HG03159 (cell line): ENCODE measurements at regions not wholly inside any gene's neighbourhood (a gene's known extent, or its start where the extent isn't known, plus 50 kb on each side); places are given as distances from the start of the nearest gene placed in this dataset.

ENCODE experiments used
- ATAC-seq: cut with Tn5 transposase; IDR thresholded peaks from one replicate; pipeline ENCODE4 v1.9.1; 2021; ENCODE audit warnings: mild to moderate bottlenecking, moderate library complexity; ENCODE audit not compliant: unreplicated experiment

DNA sequence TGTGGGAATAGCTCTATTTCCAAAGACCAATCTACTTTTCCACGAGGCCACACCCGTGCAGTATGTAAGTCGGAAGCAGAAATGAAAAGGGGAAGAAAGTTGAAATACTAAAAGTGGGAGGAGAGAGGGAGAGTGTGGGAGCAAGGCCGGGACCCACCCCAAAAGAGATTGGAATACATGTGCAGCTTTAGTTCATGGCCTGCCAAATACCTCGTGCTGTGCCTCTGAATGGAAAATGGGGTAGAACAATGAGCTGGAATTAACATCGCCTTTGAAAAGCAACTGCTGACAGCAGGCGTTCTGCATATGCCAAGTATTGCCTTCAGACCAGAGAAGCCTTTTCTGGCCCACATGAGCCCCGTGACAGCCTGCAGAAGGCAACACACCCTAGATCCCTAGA is 155.6 kb downstream of the CD83 start:
- no peak for ATAC-seq

DNA sequence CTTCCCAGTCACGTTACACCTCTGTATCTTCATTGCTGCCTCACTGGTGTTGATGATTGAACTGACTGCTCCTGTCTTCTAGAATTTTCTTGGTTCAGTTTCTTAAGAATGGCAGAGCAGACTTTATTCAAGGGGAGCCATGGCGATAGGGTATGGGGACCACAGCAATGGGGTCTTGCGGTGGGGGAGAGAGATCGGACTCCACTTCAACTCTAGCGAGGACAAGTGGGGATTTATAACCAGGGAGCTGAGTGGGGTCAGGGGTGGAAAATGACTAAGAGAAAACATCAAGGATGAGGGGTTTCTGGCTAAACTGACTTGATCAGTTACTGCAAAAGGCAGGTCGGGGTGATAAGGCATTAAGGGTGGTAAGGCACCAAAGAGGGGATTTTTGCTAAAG is 156.4 kb downstream of the CD83 start:
- ATAC-seq, result no peak

DNA sequence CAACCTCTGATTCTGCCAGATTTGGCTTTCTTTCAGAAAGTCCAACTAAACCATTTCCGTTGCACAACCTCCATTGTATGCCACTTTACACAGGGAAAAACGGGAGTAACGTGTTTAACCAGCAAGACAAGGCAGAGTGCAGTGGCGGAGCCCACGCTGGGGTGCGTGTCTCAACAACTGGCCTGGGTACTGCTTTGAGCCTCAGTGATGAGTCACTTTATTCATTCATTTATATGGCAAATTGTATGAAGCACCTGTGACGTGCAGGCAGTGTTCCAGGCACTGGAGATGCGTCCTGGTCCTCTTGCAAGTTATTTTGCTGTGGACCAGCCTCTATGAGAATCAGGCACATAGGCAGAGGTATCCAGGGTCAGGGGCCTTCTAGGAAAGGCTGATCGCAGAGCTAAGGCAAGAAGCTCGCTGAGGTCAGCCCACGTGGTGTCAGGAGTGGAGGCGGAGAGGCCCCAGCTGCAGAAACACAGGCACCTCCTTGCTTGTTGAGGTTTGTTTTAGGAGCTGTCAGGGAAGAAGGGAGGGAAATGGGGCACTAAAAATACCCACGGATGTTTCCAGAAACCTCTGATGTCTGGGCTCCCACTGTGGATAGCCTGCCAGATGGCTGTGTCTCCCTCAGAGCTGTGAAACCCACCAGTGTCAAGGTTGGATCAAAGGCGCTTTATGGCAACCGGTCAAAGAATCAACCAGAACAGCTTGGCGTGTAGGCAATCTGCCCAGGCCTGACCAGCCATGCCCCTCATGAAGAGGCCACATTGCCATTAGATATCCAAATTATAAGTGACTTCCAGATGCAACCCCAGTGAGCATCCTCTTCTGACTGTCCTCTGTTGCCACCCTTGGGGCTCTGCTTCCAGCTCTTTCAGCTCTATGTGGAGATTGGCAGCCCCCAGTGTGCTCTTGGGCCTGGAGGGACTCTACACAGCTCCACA is 157.2 kb downstream of the CD83 start:
- ATAC-seq, result no peak

DNA sequence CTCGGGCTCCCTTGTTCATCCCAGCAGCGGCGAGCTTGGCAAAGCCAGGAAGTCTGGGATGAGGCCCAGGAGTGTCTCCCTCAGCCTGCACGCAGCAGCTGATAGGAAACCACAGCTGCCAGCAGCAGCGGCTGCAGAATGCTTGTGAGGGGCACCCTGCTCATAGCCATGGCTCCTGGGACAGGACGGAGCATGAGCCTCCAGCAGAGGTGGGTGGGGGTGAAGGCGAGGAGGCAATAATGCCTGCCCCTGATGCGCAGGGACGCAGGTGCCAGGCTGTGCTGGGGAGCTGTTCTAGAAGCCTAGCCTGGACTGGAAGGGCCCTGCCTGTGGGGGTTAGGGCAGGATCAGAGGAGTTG is 157.9 kb downstream of the CD83 start:
- no peak for ATAC-seq

DNA sequence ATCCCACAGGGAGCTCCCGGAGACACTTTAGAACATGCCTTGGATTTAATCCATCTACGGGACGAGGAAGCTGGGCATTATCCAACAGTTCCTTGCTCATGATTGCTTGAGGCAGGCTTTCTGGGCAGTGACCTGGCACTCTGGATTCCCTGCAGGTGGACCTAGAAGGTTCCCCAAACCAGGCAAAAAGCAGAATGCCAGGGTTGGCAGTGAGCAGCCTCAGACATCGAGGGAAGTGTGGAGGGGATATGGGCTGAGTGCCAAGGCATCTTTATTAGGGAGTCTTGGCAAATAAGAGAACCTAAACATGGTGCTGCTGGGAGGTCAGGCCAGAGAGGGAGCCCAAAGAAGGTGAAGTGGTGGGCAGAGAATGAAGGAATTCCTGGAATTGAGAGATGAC is 158.5 kb downstream of the CD83 start:
- ATAC-seq, result no peak

DNA sequence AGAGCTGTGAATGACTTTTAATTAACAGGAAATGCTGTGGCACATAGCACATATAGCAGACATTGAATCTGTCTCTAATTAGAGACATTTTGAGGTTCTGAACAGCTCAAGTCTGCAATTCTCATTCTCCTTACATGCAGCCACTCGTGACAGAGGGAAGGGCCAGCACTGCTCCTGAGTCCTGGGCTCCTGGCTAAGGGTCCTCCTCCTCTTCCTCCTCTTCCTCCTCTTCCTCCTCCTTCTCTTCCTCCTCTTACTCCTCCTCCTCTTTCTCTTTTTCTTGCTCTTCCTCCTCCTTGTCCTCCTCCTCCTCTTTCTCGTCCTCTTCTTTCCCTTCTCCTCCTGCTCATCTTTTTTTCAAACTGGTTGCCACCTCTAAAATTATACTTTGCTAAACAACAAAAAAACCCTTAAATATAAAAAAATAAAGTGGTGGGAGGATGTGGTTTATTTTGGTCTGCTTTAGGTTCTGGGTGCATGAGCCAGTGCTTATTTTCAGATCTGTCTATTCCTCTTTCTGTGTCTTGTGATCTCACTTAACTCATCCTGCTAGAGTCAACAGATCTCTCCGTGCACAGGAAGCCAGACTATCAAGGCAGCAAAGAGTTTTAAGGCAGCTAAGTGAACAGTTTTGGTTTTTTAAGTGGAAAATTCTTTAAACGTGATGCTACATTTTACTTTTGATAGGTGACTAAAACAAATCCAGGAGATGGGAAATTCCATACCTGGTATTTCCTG is 159.3 kb downstream of the CD83 start:
- peak; percentile 86 for ATAC-seq

DNA sequence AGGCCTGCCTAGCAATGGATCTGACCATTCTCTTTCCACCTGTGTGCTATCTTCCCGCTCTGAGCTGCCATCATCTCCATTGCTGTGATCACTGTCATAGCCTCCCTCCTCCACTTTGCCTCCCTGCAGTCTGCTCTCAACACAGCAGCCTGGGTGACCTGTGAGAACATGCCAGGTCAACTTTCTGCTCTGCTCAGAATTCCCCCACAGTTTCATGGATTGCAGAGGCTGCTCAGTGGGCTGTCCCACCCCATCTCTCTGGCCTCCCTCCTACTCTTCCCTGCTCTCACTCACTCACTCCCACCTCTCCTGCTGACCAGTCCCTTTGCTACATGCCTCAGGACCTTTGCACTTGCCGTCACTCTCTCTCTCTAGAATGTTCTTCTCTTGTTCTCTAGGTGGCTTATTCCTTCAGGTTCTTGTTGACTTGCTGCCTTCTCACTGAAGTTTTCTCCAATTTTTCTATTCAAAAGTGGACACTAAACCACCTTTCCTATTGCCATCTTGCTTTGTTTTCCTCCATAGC is 159.9 kb downstream of the CD83 start:
- peak; percentile 35 for ATAC-seq

DNA sequence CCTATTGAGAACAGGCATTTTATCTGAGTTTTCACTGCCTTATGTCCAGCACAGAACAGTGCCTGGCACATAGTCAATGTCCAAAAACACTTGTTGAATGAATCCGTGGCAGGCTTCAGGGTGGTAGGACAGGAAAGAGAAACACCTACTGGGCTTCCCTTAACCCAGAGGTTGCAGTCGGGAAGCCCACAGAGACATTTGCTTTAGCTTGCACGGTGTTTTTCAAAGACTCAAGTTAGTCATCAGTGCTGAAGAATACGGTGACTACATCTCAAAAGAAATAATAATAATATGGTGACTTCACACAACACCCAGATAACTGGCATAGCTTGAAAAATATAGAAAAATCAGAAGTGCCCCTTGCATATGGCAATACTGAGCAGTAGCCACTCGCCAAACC is 160.4 kb downstream of the CD83 start:
- ATAC-seq, result no peak

DNA sequence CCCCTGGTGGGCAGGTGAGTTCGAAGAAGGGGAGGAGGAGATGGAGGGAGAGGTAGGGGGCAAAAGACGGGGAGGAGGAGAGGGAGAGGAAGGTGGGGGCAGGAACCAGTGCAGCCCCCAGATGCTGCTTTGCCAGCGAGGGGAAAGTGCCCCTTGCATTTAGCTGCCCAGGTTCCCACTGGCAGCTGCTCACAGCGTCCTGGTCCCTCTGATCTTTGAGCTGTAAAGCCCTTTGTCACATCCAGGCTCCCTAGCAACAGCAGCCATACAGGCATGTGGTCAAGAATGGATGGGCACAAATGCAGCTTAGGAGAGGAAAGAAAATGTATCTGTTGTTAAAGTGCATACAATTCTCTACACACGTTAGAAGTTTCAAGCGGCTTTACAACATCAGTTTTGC is 160.9 kb downstream of the CD83 start:
- no peak for ATAC-seq

DNA sequence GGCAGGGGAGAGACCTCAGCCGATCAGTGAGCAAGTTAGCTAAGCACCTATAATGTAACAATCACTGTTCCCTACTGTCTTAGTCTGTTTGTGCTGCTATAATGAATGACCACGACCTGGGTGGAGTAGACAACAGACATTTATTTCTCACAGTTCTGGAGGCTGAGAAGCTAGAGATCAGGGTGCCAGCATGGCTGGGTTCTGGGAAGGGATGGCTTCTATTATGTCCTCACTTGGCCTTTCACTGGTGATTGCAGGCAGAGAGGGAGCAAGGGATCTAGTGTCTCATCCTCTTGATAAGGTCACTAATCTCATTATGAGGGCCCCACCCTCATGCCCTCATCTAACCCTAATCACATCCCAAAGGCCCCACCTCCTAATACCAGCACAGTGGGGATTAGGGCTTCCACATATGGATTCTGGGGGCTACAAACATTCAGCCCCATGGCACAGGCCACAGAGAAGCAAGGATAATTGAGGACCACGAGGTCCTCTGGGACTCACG is 162.5 kb downstream of the CD83 start:
- no peak for ATAC-seq

DNA sequence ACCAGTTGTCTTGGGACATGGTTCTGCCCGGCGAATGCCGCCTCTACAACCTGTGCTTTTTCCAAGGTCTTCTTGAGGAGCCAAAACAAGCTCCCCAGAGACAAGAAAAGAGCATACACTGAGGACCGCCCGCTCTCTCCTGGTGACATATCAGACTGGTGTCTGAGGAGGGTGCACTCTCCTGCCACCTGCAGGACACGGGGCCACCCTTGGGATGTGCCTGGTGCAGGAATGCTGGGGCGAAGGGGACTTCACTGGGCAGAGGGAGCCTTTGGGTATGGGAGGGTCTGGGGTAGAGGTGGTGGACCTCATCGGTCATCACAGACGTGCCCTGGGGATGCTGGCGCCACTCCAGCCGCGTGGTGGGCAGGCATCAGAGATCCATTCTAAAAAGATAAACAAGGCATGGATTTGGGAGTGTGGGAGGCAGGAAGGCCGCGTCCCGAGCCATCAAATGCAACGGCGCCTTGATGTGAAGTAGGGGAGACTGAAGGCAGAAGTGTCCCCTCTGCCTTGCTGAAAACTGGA is 163.3 kb downstream of the CD83 start:
- ATAC-seq, result no peak

DNA sequence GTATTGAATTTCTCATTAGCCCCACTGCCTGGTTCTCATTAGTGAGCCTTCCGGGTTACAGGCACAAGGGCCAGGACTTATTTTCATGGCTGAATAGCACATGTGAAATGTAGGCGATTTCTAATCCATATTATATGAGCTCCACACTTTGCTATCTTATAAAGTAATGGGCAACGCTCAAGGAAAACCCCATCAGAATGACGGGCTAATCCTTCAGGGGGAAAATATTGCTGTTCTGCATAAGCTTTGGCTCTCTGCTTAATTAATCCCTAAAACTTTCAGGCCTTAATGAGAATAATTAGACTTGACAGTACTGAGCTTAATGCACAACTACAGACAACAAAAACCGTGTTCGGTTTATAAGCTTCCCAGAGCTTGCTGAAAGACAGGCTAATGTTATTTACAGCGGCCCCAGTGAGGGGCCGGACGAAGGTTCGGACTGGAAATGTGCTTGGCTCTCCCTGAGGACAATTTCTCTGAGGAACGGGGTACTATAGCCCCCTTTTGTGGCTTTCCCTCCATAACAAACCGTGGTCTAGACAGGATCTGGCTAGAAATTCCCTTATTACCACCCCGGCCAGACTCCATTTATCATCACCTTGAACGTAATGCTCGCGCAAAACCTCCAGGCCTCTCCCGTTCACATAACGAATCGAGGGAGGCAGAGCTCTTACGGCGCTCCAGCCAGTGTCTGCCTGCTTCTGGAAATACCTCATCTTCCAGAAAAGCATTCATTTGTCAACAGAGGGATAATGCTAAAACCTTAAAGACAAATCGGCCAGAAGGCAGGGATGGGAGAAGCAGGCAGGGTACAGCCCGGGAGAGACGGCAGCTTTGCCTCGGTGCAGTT is 164.5 kb downstream of the CD83 start:
- no peak for ATAC-seq

DNA sequence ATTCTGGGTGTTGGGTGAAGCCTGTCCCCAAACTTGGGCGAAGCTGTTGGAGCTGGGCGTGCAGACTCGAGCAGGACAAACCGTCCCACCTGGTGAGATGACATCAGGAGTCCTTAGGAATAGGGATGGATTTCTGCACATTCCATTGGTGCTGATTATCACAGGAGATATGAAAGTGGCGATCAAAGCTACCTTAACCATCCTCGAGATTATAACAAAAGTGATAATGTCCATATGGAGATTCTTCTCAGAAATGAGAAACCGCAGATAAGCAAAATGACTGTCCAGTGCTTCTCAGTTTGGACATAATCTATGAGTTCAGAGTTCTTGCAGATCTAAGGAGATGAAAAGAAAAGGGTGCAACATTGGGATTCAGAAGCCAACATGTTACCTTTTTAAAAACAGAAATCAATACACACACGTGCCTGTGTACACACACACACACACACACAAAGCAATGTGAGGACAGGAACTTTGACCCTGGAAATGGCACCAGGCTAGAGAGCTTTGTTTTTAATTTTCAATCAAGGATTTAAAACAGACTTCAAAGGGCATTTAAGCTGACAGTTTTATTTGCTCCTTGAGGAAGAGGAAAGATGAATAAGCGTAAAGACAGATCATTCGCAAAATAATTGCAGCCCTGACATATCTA is 165.4 kb downstream of the CD83 start:
- ATAC-seq, result no peak

DNA sequence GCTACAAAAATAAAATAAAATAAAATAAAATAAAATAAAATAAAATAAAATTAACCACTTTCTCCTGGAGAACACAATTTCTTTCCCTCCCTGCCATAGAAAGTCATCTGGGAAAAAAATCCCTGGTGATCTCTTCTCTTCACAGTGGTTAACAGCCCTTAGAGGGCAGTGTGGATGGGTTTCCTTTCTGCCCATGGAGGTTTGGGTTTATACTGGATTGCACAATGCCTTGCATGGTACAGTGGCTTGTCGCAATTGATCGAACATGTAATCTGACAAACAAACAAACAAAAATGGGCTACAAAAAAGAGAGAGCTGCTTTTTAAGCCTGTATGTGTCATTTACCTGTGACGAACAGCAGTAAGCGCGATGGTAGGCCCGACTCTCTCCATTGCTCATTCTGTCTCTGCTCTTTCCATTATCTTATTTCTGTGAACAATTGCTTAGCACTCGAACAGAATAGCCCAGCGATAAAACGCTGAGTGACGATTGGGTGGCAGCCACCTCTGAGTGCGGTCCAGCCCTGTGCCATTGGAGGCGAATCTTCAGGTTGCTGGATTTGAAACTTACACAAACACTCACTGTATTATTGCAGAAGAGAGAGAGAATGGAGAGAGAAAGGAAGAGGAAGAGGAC is 166.1 kb downstream of the CD83 start:
- ATAC-seq, result no peak

DNA sequence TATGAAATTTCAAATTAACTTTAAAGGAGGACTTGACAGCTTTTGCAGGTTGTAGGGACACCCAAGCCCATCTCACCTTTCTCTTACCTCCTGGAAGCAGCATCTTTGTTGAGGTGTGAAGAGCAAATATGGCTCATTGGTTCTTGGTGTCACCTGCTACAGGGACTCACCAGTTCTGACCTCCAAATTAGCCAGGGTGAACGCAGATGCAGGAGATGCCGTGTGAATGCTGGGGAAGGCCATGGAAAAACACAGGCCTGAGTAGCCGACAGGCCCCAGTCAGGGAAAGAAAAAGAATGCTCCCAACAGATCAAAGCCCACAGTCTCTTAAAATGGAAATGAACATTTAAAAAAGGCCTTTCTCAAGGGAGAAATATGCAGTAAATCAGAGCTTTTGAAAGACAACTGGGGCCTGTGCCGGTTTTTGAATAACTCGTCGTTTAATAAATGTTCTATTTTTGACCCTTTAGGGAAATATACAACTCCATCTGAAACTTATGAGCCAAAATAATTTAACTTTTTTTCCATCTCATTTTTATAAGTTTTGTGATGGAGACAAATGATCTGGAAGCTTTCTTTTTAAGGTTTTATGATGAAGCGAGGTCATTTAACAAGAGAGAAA is 167.5 kb downstream of the CD83 start:
- ATAC-seq, result no peak

DNA sequence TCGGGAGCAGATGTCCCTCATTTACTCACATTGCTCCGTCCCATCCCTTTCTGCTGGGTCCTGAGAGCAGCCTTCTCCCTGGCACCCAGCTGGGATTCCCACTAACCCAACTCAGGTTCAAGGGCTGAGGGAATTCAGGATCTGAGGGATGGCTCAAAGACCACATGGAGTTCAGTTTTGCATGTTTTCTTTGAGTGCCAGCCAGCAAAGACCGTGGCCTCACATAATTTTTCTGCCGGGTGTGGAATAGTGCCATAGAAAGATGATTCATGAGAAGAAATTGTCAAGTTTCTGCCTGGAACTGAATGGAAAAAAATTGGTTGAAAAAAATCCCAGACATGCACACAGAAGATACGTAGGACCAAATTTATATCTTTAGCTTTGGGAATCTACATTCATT is 168.6 kb downstream of the CD83 start:
- ATAC-seq, result no peak

DNA sequence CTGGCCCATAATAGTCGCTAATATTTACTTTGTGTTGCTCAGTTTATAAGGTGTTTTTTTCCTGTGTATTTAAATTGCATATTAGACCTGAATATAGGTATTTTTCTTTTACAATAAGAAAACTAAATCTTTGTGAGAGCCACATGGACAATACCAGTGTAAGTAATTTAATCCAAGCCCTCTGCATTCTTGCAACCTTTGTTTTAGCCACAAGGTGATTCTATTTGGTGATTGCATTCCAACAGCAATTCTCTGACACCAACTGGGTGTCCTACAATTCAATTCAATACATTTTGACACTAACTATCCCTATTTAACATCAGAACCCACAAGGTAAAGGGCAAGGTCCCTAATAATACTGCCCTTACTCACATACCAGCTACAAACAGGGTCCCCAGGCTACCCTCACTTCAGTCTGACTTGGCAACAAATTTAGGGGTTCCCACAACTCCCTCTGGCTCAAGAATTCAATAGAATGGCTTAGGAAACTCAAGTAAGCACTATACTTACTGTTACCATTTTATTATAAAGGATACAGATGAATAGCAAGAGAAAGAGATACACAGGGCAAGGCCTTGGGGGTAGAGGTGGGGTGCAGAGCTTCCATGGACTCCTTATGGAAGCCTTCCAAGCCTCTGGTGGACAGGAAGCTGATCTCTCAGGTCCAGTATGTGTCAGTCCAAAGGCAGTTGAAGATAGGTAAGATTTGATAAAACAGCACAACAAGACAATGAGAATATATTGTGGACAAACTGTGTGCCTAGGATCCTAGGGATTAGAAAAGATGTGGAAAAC is 169.3 kb downstream of the CD83 start:
- no peak for ATAC-seq

DNA sequence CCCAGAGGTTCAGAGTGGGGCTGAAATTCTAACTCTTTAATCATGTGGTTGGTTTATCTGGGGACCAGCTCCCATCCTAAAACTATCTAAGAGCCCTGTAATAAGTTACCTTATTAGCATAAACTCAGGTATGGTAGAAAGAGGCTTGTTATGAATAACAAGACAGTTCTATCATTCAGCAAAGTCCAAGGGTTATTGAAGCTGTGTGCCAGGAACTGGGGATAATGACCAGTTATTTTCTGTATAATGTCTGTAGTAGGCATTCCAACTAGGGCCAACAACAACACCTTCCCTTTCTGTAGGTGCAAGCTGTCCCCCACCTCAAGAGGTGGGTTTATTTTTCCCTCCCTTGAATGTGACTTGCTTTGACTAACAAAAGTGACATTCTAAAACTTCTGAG is 170.1 kb downstream of the CD83 start:
- no peak for ATAC-seq
